GM23338 (cell line): ENCODE measurements at regions not wholly inside any gene's neighbourhood (a gene's known extent, or its start where the extent isn't known, plus 50 kb on each side); places are given as distances from the start of the nearest gene placed in this dataset.

Experiments used
- CREB1 ChIP-seq: fragments of 250-450 bp; sonication (Bioruptor Pico); IDR thresholded peaks from 2 replicates; pipeline ENCODE4 v1.5.0; 2020; ENCODE audit warnings: low read depth, mild to moderate bottlenecking, moderate library complexity
- EZH2 ChIP-seq: fragments of 200-600 bp; sonication (generic); IDR thresholded peaks from one replicate; pipeline ENCODE4 v1.8.0; 2017; ENCODE audit warnings: antibody characterized with exemption, mild to moderate bottlenecking, low read depth; ENCODE audit not compliant: unreplicated experiment
- EZH2phosphoT487 ChIP-seq: fragments of 200-600 bp; sonication (generic); IDR thresholded peaks from one replicate; pipeline ENCODE4 v1.8.1; 2018; ENCODE audit warnings: antibody characterized with exemption; ENCODE audit not compliant: unreplicated experiment
- JUNB ChIP-seq: IDR thresholded peaks from one replicate; pipeline ENCODE4 v1.6.1; 2016; ENCODE audit warnings: antibody characterized with exemption; ENCODE audit not compliant: unreplicated experiment
- NANOG ChIP-seq: IDR thresholded peaks from 2 replicates; pipeline ENCODE4 v1.6.1; 2016; ENCODE audit warnings: antibody characterized with exemption, borderline replicate concordance
- POLR2AphosphoS5 ChIP-seq: IDR thresholded peaks from 2 replicates; pipeline ENCODE4 v1.6.1; 2016; ENCODE audit warnings: antibody characterized with exemption, low read depth
- STAT1 ChIP-seq: IDR thresholded peaks from one replicate; pipeline ENCODE4 v1.6.1; 2016; ENCODE audit warnings: antibody characterized with exemption; ENCODE audit not compliant: unreplicated experiment
- TF ChIP-seq, protein P1 (sequence below), 2 experiments: fragments of 200-600 bp in 1 of 2; sonication (generic) in 1 of 2; conservative IDR thresholded peaks; 2 replicates each; pipeline versions ENCODE4 v1.5.1 to v1.6.1; 2016 to 2017; ENCODE audit warnings: antibody characterized with exemption in 2 of 2, low read depth in 2 of 2, mild to moderate bottlenecking in 2 of 2, moderate library complexity in 1 of 2
- TF ChIP-seq, protein P2 (sequence below): IDR thresholded peaks from 2 replicates; pipeline ENCODE4 v1.6.1; 2016; ENCODE audit warnings: antibody characterized with exemption
- TF ChIP-seq, protein P3 (sequence below): IDR thresholded peaks from one replicate; pipeline ENCODE4 v1.6.1; 2018; ENCODE audit warnings: antibody characterized with exemption; ENCODE audit not compliant: unreplicated experiment

DNA sequence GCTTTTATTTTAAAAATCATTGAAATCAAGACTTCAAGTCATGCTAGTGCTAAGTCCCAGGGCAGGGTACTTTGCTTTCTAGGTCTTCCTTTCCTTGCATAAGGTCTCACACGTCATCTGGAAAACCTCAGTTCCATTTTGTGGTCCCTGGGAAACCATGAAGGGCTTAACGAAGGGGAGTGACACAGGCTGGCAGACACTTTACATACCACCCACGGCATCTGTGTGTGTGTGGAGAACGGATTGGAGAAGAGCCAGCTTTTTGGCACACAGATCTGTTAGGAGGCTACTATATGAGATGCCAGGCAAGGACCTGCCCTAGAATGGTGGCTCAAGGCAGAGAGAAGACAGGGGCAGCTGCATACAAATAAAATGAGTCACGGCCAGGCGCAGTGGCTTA, 107.5 kb upstream of the NSMCE3 start:
- TF ChIP-seq POLR2AphosphoS5 (no peak), JUNB (no peak), STAT1 (no peak), EZH2phosphoT487 (no peak), EZH2 (no peak), CREB1 (CRISPR knock-in tag) (no peak), NANOG (no peak)
- TF ChIP-seq, protein P1, sequence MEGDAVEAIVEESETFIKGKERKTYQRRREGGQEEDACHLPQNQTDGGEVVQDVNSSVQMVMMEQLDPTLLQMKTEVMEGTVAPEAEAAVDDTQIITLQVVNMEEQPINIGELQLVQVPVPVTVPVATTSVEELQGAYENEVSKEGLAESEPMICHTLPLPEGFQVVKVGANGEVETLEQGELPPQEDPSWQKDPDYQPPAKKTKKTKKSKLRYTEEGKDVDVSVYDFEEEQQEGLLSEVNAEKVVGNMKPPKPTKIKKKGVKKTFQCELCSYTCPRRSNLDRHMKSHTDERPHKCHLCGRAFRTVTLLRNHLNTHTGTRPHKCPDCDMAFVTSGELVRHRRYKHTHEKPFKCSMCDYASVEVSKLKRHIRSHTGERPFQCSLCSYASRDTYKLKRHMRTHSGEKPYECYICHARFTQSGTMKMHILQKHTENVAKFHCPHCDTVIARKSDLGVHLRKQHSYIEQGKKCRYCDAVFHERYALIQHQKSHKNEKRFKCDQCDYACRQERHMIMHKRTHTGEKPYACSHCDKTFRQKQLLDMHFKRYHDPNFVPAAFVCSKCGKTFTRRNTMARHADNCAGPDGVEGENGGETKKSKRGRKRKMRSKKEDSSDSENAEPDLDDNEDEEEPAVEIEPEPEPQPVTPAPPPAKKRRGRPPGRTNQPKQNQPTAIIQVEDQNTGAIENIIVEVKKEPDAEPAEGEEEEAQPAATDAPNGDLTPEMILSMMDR (conservative IDR thresholded peaks at IDR 0.05; ENCODE audit: low read depth in 2 of 2): no peak
- TF ChIP-seq, protein P2, sequence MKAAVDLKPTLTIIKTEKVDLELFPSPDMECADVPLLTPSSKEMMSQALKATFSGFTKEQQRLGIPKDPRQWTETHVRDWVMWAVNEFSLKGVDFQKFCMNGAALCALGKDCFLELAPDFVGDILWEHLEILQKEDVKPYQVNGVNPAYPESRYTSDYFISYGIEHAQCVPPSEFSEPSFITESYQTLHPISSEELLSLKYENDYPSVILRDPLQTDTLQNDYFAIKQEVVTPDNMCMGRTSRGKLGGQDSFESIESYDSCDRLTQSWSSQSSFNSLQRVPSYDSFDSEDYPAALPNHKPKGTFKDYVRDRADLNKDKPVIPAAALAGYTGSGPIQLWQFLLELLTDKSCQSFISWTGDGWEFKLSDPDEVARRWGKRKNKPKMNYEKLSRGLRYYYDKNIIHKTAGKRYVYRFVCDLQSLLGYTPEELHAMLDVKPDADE: no peak
- TF ChIP-seq, protein P3, sequence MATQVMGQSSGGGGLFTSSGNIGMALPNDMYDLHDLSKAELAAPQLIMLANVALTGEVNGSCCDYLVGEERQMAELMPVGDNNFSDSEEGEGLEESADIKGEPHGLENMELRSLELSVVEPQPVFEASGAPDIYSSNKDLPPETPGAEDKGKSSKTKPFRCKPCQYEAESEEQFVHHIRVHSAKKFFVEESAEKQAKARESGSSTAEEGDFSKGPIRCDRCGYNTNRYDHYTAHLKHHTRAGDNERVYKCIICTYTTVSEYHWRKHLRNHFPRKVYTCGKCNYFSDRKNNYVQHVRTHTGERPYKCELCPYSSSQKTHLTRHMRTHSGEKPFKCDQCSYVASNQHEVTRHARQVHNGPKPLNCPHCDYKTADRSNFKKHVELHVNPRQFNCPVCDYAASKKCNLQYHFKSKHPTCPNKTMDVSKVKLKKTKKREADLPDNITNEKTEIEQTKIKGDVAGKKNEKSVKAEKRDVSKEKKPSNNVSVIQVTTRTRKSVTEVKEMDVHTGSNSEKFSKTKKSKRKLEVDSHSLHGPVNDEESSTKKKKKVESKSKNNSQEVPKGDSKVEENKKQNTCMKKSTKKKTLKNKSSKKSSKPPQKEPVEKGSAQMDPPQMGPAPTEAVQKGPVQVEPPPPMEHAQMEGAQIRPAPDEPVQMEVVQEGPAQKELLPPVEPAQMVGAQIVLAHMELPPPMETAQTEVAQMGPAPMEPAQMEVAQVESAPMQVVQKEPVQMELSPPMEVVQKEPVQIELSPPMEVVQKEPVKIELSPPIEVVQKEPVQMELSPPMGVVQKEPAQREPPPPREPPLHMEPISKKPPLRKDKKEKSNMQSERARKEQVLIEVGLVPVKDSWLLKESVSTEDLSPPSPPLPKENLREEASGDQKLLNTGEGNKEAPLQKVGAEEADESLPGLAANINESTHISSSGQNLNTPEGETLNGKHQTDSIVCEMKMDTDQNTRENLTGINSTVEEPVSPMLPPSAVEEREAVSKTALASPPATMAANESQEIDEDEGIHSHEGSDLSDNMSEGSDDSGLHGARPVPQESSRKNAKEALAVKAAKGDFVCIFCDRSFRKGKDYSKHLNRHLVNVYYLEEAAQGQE: no peak
